Hematopoietic multipotent progenitor cell treated with erythropoietin and hydrocortisone succinate and interleukin-3 and kit ligand, for 6 days (in vitro differentiated cells): ENCODE measurements at regions not wholly inside any gene's neighbourhood (a gene's known extent, or its start where the extent isn't known, plus 50 kb on each side); places are given as distances from the start of the nearest gene placed in this dataset.
"Not testable (repeated sequence)": the region's sequence is repeated elsewhere in the genome, so short reads cannot be mapped to it uniquely, and the experiment has no call there.

Experiments
- DNase-seq: peaks from one replicate; pipeline ENCODE4 v3.0.0-alpha.2; 2015

GRCh38 chr9:106119176-106119575, 424.8 kb downstream of the TMEM38B start:
- DNase-seq = no peak

GRCh38 chr9:106120071-106120470, 425.7 kb downstream of the TMEM38B start:
- no peak for DNase-seq

DNA sequence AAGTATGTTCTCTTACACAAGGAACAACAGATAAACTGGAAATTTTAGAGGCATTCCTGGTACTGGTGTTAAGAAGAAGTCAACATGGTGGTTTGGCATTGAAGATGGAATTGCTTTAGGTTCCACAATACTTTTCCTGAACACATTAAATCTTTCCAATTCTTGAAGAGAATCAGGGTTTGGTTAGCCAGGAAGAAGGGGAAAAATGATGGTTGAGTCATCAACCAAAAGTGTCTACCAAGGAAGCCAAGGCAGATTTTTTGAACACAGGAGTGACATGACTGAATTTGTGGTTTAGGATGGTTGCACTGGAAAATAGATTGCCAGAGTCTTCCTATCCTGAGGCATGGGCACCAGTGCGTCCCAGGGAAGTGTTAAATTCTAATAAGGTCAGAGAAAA, 433.4 kb downstream of the TMEM38B start:
- DNase-seq = no peak

- DNase-seq = no peak
These were observed 436.0 kb downstream of the TMEM38B start for GRCh38 chr9:106130374-106130773.

DNA sequence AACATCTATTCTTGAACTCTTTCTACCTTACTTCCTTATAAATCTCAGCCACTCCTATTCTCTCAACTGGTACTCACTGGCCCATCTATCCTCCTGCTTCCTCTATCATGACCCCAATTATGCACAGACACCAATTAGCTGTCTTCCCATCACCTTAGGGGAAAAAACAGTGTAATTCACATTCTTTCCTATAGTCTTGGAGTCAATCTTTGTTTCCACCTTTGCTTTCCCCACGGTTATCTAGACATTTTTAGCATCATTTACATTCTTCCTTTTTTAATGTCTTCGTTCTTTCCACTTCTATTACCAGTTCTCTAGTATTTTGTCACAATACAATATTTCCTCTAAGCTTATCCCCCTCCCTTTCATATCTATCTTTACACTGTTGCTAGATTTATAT, 449.4 kb downstream of the TMEM38B start:
- no peak for DNase-seq

DNA sequence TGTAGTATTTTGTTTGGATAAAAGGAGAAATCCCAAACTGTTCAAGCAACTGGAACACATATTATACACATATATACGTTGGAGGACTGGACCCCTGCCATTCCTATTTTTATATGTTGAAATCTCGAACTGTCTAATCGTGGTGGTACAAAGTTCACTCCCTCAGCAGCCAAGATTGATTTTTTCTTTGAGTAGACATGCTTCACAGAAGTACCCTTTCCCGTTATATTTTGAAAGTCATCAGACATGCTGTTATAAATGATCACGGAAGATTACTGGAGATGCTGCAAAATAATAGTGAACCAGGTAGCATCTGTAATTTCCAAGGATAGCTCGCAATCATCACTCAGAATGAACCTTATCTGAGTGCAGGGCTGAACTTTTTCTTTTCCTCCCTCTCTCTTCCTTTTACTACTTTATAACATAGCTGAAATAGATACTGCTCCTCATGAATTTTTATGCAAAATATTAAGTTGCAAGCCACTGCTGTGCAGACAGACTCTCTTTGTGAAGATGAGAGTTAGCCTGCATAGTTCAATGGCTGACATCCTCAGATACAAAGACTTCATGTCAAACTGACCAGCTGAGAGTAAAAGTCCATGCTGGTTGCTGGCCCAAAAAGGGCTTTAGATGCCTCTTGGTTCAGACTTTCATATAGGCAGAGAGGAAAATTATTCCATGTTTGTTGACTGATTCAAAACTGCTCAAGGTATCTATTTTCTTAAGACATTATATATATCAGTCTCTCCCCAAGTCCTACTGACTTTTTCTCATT, 451.9 kb downstream of the TMEM38B start:
- no peak for DNase-seq

GRCh38 chr9:106146886-106147285, 452.5 kb downstream of the TMEM38B start:
- no peak for DNase-seq

- DNase-seq = no peak
These were observed 455.6 kb downstream of the TMEM38B start for GRCh38 chr9:106149956-106150355.

DNA sequence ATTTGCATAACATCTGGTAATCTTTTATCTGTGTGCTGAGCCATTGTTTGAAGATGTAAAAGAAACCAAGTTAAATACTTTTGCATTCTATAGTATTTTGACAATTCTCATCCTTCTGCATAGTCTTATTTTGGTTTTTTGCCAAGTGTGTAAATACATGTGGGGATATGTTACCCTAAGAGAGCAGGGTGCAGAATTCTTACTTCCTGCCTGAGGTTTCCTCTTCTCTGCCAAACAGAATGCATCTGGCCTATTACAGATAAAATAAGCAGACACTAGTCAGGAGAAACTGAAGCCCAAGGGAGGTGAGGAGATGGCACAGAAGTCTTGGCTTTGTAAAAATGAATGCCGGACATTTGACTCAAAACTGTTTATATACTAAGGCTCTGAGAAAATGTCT, 462.1 kb downstream of the TMEM38B start:
- DNase-seq = peak; percentile 52

DNA sequence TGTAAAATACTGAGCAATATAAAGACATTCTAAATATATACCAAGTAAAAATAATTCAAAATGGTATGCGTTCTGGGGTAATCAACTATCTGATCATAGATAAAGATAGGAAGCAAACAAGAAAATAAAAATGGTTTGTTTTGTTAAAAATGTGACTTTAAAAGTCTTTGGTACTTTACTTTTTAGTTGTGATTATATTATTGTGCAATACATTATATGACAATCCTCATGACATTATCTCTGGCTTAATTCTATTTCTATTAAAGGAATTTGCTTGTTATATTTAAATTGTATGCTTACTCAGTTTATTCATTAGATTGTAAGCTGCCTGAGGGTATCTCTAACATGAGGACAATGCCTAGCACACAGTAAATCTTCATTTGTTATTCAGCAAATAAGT, 477.9 kb downstream of the TMEM38B start:
- no peak for DNase-seq

- no peak for DNase-seq
These were observed 480.0 kb downstream of the TMEM38B start for GRCh38 chr9:106174346-106174745.

DNA sequence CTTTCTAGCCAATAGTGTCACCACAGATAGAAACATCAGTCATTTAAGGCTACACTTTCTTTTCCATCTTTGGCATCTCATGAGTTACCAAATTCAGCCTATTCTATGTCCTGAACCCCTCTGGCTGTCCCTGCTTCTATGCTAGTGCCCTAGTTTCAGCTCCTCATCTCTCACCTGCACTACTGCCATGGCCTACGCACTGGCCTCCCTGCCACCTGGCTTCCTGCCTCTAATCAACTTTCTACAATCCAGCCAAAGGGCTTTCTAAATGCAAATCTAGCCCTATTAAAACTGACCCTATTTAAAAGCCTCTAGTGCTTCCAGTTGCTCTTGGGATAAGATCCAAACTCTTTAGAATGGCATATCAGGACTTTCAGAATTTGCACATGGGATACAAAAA, 482.9 kb downstream of the TMEM38B start:
- no peak for DNase-seq

- no peak for DNase-seq
These were observed 484.9 kb downstream of the TMEM38B start for GRCh38 chr9:106179191-106179590.

DNA sequence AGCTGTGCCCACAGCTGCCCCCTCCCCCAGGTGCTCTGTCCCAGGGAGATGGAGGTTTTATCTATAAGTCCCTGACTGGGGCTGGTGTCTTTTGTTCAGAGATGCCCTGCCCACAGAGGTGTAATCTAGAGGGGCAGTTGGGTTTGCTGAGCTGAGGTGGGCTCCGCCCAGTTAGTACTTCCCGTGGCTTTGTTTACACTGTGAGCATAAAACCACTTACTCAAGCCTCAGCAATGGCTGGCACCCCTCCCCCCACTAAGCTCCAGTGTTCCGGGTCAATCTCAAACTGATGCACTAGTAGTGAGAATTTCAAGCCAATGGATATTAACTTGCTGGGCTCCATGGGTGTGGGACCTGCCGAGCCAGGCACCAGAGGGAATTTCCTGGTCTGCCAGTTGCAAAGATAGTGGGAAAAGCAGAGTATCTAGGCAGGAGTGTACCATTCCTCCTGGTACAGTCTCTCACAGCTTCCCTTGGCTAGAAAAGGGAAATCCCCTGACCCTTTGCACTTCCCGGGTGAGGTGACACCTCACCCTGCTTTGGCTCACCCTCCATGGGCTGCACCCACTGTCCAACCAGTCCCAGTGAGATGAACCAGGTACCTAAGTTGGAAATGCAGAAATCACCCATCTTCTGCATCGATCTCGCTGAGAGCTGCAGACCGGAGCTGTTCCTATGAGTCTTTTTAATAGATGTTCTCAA, 509.6 kb downstream of the TMEM38B start:
- peak; percentile 33 for DNase-seq

DNA sequence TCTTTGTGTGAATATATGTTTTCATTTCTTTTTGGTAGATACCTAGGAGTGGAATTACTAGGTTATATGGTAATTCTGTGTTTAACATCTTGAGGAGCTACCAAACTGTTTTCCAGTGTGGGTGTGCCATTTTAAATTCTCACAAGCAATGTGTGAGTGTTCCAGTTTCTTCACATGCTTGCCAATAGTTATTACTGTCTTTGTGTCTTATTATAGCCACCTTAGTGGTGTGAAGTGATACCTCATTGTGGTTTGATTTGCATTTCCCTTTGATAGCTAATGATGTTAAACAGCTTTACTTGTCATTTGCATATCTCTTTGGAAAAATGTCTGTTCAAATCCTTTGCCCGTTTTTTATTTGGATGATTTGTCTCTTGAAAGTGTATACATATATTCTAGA, 513.0 kb downstream of the TMEM38B start:
- DNase-seq = no peak

DNA sequence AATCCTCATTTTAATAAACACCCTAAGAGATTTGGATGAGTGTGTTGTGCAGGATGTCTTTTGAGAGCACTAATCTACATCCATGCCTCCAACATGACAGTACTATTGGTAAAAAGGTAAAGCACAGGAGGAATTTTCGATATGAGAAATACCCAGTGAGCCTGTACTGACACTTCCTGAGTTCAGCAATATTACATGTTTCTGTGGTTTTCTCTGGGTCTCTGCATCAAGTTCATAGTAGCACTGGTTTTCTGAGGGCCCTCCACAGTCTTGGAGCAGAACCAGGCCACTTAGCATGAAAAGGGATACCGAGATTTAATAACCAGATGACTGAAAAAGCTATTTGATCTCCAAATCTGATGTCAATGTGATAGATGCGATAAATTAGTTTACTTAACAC, 524.1 kb downstream of the TMEM38B start:
- no peak for DNase-seq

- DNase-seq = no peak
These were observed 524.5 kb downstream of the TMEM38B start for GRCh38 chr9:106218854-106219253.

- no peak for DNase-seq
These were observed 526.1 kb downstream of the TMEM38B start for GRCh38 chr9:106220415-106220814.

DNA sequence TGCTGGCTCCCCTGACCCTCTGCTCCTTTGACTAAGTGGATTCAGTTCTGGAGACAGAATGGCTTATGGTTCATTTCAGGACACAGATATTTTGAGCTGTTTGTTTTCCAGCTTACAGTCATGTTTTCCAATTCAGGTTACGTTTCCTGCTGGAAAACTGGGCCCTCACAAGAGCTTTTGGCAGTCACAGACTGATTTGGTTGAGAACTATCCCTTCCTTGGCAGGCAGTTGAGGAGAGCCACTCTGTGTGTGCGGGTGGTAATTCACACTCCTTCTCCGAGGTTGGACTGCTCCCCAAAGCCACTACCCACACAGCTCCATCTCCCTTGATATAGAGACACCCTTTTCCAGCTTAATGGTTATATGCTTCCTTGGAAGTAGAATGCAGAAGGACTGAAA, 534.5 kb downstream of the TMEM38B start:
- no peak for DNase-seq

DNA sequence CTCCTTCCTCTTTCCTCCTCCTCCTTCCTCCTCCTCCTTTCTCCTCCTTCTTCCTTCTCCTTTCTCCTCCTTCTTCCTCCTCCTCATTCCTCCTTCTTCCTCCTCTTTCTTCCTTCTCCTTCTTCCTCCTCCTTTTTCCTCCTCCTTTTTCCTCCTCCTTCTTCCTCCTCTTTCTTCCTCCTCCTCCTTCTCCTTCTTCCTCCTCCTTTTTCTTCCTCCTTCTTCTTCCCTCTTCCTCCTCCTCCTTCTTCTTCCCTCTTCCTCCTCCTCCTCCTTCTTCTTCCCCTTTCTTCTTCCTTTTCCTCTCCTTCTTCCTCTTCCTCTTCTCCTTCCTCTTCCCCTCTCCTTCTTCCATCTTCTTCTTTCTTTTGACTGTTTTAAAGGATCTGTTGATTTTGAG, 538.8 kb downstream of the TMEM38B start:
- DNase-seq = no peak

- not testable (repeated sequence) for DNase-seq
These were observed 566.6 kb downstream of the TMEM38B start for GRCh38 chr9:106260908-106261307.

GRCh38 chr9:106277966-106278365, 583.6 kb downstream of the TMEM38B start:
- no peak for DNase-seq

DNA sequence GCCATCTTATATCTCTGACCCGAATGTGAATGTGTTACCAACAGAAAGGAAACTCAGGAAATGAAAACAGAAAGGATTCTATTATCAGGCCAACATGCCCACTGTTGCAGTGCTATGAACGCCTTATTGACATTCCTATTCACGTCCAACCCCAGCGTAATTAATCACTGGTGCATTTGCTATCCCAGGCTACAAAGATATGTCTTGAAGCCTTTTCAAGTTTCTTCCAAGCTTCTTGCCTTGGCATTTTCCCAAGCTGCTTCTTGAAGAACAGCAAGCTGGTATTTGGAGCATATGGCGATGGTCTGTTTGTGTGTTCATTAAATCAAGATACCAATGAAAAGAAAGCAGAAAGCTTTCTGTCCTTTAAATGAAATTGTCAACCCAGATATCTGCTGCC, 579.2 kb upstream of the ZNF462 start:
- no peak for DNase-seq

GRCh38 chr9:106284296-106284695, 578.7 kb upstream of the ZNF462 start:
- peak; percentile 2 for DNase-seq

DNA sequence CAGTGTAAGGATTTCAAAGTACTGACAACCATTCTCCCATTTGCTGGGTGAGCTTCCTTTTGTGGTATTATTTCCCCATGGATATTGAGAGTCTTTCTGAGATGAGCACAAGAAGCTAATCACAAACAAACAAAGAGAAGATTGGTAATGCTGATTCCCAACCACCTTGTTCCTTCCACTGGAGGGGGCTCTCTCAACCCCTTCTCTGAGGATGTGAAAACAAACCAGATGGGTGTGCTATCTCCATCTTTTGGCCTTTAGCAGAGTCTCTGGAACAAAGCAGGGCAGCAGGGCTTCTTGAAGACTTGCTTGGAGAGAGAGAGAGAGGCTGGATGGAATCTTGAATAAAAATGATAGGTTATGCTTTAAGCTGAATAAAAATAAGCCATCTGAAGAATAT, 576.7 kb upstream of the ZNF462 start:
- DNase-seq = peak; percentile 17
